H1 (cell line): ENCODE measurements at regions not wholly inside any gene's neighbourhood (a gene's known extent, or its start where the extent isn't known, plus 50 kb on each side); places are given as distances from the start of the nearest gene placed in this dataset.

Experiments
- CTCF ChIA-PET: fragments of 300-600 bp; sonication (Branson Sonifier 250); formaldehyde crosslinking; loops from one replicate; lab custom pipeline; 2021; ENCODE audit not compliant: partially characterized antibody; lab: Charles Lee
- POLR2A ChIA-PET: fragments of 300-600 bp; sonication (Branson Sonifier 250); formaldehyde crosslinking; loops from one replicate; lab custom pipeline; 2021; ENCODE audit warnings: inconsistent platforms; ENCODE audit not compliant: partially characterized antibody; lab: Charles Lee
- DNase-seq, 2 experiments: peaks; one replicate each; pipeline versions ENCODE4 v3.0.0 to v3.0.0-alpha.2; 2010 to 2022; ENCODE audit warnings: low spot score in 2 of 2, low read depth in 1 of 2, mixed read lengths in 1 of 2
- FAIRE-seq: peaks from 2 replicates; lab custom pipeline; 2011; peaks lifted over from hg19 to GRCh38; lab: Jason Lieb, UNC
- H2AFZ ChIP-seq: 2 replicates; pipeline ENCODE4 v1.8.1; 2012; ENCODE audit warnings: low read length, inconsistent platforms
- H2AK5ac ChIP-seq: 2 replicates; pipeline ENCODE4 v1.6.1; 2013; ENCODE audit warnings: low read depth, low read length
- H2BK120ac ChIP-seq: replicated peaks from 2 replicates; pipeline ENCODE3; 2013; ENCODE audit warnings: low read depth, low read length, inconsistent platforms
- H2BK12ac ChIP-seq: 2 replicates; pipeline ENCODE4 v1.6.1; 2013; ENCODE audit warnings: low read depth, low read length
- H2BK15ac ChIP-seq: 2 replicates; pipeline ENCODE4 v1.6.1; 2013; ENCODE audit warnings: low read length
- H2BK20ac ChIP-seq: 2 replicates; pipeline ENCODE4 v1.6.1; 2013; ENCODE audit warnings: low read length
- H2BK5ac ChIP-seq: 2 replicates; pipeline ENCODE4 v1.6.1; 2013; ENCODE audit warnings: low read depth, low read length
- H3K14ac ChIP-seq: 2 replicates; pipeline ENCODE4 v1.6.1; 2013; ENCODE audit warnings: inconsistent platforms; ENCODE audit not compliant: insufficient read length
- H3K18ac ChIP-seq: 2 replicates; pipeline ENCODE4 v1.6.1; 2013; ENCODE audit warnings: low read length; ENCODE audit errors: extremely low read depth
- H3K23ac ChIP-seq: 2 replicates; pipeline ENCODE4 v1.6.1; 2013; ENCODE audit warnings: inconsistent platforms; ENCODE audit not compliant: insufficient read length
- H3K23me2 ChIP-seq: 2 replicates; pipeline ENCODE4 v1.6.1; 2013; ENCODE audit warnings: low read depth, low read length
- H3K27ac ChIP-seq: 2 replicates; pipeline ENCODE4 v1.6.1; 2011; ENCODE audit warnings: low read depth, low read length, inconsistent platforms
- H3K27me3 ChIP-seq, 4 experiments: replicated peaks in 1 of 4; 1 replicate in 1 of 4; 2 replicates in 3 of 4; pipeline versions ENCODE4 v1.6.1 to v1.8.1; 2011 to 2013; ENCODE audit warnings: low read length in 3 of 4, mild to moderate bottlenecking in 3 of 4, inconsistent platforms in 2 of 4, mixed read lengths in 2 of 4, moderate library complexity in 1 of 4; ENCODE audit not compliant: control insufficient read depth in 3 of 4, insufficient read depth in 3 of 4; ENCODE audit errors: extremely low read depth in 1 of 4
- H3K36me3 ChIP-seq, 4 experiments: 2 replicates each; pipeline versions ENCODE4 v1.6.1 to v1.8.1; 2011 to 2013; ENCODE audit warnings: mild to moderate bottlenecking in 4 of 4, low read length in 3 of 4, moderate library complexity in 2 of 4, control low read depth in 1 of 4, inconsistent platforms in 1 of 4; ENCODE audit not compliant: insufficient read depth in 4 of 4, control insufficient read depth in 2 of 4
- H3K4ac ChIP-seq: replicated peaks from 2 replicates; pipeline ENCODE3; 2013; ENCODE audit warnings: low read length, low read depth, mixed read lengths, inconsistent platforms; ENCODE audit not compliant: insufficient read length
- H3K4me1 ChIP-seq, 4 experiments: replicated peaks in 1 of 4; 1 replicate in 1 of 4; 2 replicates in 3 of 4; pipeline versions ENCODE4 v1.6.1 to v1.8.1; 2011 to 2013; ENCODE audit warnings: low read length in 3 of 4, inconsistent platforms in 2 of 4, mixed read lengths in 1 of 4; ENCODE audit not compliant: insufficient read depth in 4 of 4, control insufficient read depth in 3 of 4
- H3K4me2 ChIP-seq, 2 experiments: 2 replicates each; pipeline versions ENCODE4 v1.6.1 to v1.8.1; 2011 to 2013; ENCODE audit warnings: low read depth in 2 of 2, low read length in 2 of 2, control low read depth in 1 of 2, inconsistent platforms in 1 of 2, mild to moderate bottlenecking in 1 of 2; ENCODE audit not compliant: insufficient read depth in 1 of 2
- H3K4me3 ChIP-seq, 4 experiments: fragments of 200-600, 300-600 bp in 1 of 4; sonication (generic), shearing (Covaris generic), sonication (Bioruptor Twin) in 1 of 4; 2 replicates each; pipeline versions ENCODE4 v1.5.1 to v1.8.1; 2011 to 2016; ENCODE audit warnings: low read length in 4 of 4, low read depth in 3 of 4, control low read depth in 2 of 4, inconsistent platforms in 2 of 4, mild to moderate bottlenecking in 2 of 4, mixed read lengths in 1 of 4, moderate library complexity in 1 of 4; ENCODE audit not compliant: insufficient read depth in 2 of 4; ENCODE audit errors: extremely low read depth in 1 of 4
- H3K56ac ChIP-seq: replicated peaks from 2 replicates; pipeline ENCODE3; 2013; ENCODE audit warnings: low read depth, mild to moderate bottlenecking, mixed read lengths, low read length, inconsistent platforms; ENCODE audit not compliant: insufficient read length
- H3K79me1 ChIP-seq: 2 replicates; pipeline ENCODE4 v1.6.1; 2013; ENCODE audit warnings: low read depth, low read length, control low read depth
- H3K79me2 ChIP-seq, 2 experiments: 2 replicates each; pipeline versions ENCODE4 v1.6.1 to v1.8.1; 2012 to 2013; ENCODE audit warnings: low read length in 2 of 2, mild to moderate bottlenecking in 2 of 2, inconsistent platforms in 1 of 2; ENCODE audit not compliant: insufficient read depth in 2 of 2, control insufficient read depth in 1 of 2
- H3K9ac ChIP-seq, 4 experiments: replicated peaks in 1 of 4; 1 replicate in 1 of 4; 2 replicates in 3 of 4; pipeline versions ENCODE4 v1.6.1 to v1.8.1; 2011 to 2013; ENCODE audit warnings: low read depth in 3 of 4, low read length in 3 of 4, control low read depth in 2 of 4, mild to moderate bottlenecking in 2 of 4, moderate library complexity in 2 of 4, inconsistent platforms in 1 of 4; ENCODE audit errors: extremely low read depth in 1 of 4
- H3K9me3 ChIP-seq, 2 experiments: 2 replicates each; pipeline versions ENCODE4 v1.6.1 to v1.8.1; 2012 to 2013; ENCODE audit warnings: mild to moderate bottlenecking in 2 of 2, moderate library complexity in 2 of 2, control low read depth in 1 of 2, inconsistent platforms in 1 of 2, low read depth in 1 of 2, low read length in 1 of 2, mixed read lengths in 1 of 2; ENCODE audit not compliant: insufficient read depth in 2 of 2
- H4K20me1 ChIP-seq, 2 experiments: replicated peaks in 1 of 2; 2 replicates each; pipeline versions ENCODE3 to v1.8.1; 2011 to 2013; ENCODE audit warnings: inconsistent platforms in 2 of 2, low read length in 2 of 2, mild to moderate bottlenecking in 1 of 2; ENCODE audit not compliant: insufficient read depth in 2 of 2, control insufficient read depth in 1 of 2
- H4K5ac ChIP-seq: 2 replicates; pipeline ENCODE4 v1.6.1; 2013; ENCODE audit warnings: low read length, low read depth, mixed read lengths, inconsistent platforms; ENCODE audit not compliant: insufficient read length
- H4K8ac ChIP-seq: 2 replicates; pipeline ENCODE4 v1.8.0; 2013; ENCODE audit warnings: mild to moderate bottlenecking, moderate library complexity, low read length, inconsistent platforms; ENCODE audit not compliant: insufficient read depth; ENCODE audit errors: extremely low read depth
- H4K91ac ChIP-seq: replicated peaks from 2 replicates; pipeline ENCODE3; 2013; ENCODE audit warnings: low read length, mixed read lengths, inconsistent platforms; ENCODE audit not compliant: insufficient read length
- JUND ChIP-seq: IDR thresholded peaks from 2 replicates; pipeline ENCODE4 v1.6.1; 2011; ENCODE audit warnings: mild to moderate bottlenecking, improper control_type of control experiment, low read length
- SP1 ChIP-seq: IDR thresholded peaks from 2 replicates; pipeline ENCODE4 v1.6.1; 2011; ENCODE audit warnings: low read depth, low read length
- TBP ChIP-seq: IDR thresholded peaks from 2 replicates; pipeline ENCODE4 v1.6.1; 2011; ENCODE audit warnings: low read depth, low read length, improper control_type of control experiment
- TEAD4 ChIP-seq: IDR thresholded peaks from 2 replicates; pipeline ENCODE4 v1.6.1; 2012; ENCODE audit warnings: low read depth, low read length, inconsistent platforms, mixed read lengths
- WGBS, 2 experiments: shearing (Covaris generic) in 1 of 2; methylation state at CpG; one replicate each; pipeline versions ENCODE4 v1.1.6 to v1.1.7; 2013 to 2015; ENCODE audit warnings: low lambda C conversion rate in 2 of 2, mixed read lengths in 2 of 2, inconsistent platforms in 1 of 2, low coverage in 1 of 2, missing lambda C conversion rate in 1 of 2; ENCODE audit not compliant: insufficient replicate concordance in 2 of 2, insufficient coverage in 1 of 2, insufficient read length in 1 of 2; ENCODE audit errors: extremely low coverage in 1 of 2, missing lambda C conversion rate in 1 of 2; 5-methylcytosine and 5-hydroxymethylcytosine counted together

DNA sequence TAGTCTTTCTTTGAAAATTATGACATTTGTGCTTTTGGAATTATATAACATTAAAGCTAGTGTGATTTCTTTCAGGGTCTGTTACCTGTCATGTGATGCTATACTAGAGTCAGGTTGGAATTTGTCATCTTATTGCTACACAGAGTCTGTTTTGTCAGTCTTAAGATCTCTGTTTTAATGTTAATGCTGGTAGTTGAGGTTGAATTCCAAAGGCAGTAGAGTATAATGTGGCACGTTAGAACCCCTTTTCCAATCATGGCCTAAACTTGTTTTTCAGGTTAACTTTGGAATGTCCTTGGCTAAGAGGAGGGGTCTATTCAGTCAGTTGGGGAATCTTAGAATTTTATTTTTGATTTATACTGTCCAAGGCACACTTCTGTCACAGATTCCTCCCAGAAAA is 258.5 kb downstream of the PABPC4L start:
- Histone ChIP-seq H2BK12ac (no peak overlapping the region), H3K9ac (no peak overlapping the region), H4K91ac (no peak overlapping the region), H4K20me1 (no peaks in the 10 kb centered on the region), H2BK20ac (no peak overlapping the region), H3K79me2 (no peaks in the 10 kb centered on the region), H2BK15ac (no peak overlapping the region), H2BK5ac (no peak overlapping the region), H3K23me2 (no peaks in the 10 kb centered on the region), H2BK120ac (no peak overlapping the region), H3K14ac (no peak overlapping the region), H3K79me1 (no peaks in the 10 kb centered on the region), H3K36me3 (peaks cover 0 to 5% (median 0%) of the 10 kb centered on the region in 4 experiments; a peak in 1 of 8 replicates), H3K4me2 (no peak overlapping the region), H3K27ac (no peak overlapping the region), H3K4ac (no peak overlapping the region), H2AK5ac (no peak overlapping the region), H3K56ac (no peak overlapping the region), H4K8ac (no peak overlapping the region), H3K18ac (no peak overlapping the region), H3K4me3 (no peak overlapping the region), H2AFZ (no peak overlapping the region), H4K5ac (no peak overlapping the region), H3K9me3 (0 out of 4 replicates have a peak, but pooled peaks cover 2 to 4% of the 10 kb centered on the region in 2 experiments), H3K23ac (no peak overlapping the region), H3K27me3 (peaks cover 0 to 1% (median 0%) of the 10 kb centered on the region in 4 experiments; a peak in 1 of 7 replicates), H3K4me1 (peaks cover 0 to 3% (median 1%) of the 10 kb centered on the region in 4 experiments; a peak in 2 of 7 replicates)
- ChIA-PET CTCF (interaction anchor here (0.5 to 0.7 kb wide), 2 partner anchors 34 to 674 kb away, joined by 3 read pairs; no protein-coding TSS in a partner anchor), POLR2A (no interaction called here)
- FAIRE-seq (no peak), DNase-seq (peak in 1 of 2 experiments; percentile 19)
- 33% methylated on average over 1 of the region's 1 CpG; no CpG with 5 or more reads in 1 of the 2 experiments for WGBS, 2 experiments
- TF ChIP-seq TEAD4 (0 out of 2 replicates have a peak, but pooled peaks have one; percentile 9), JUND (no peak), SP1 (peak; percentile 43; the same call in 1 of the 2 replicates), TBP (no peak)
